Neural progenitor cell (in vitro differentiated cells): ENCODE measurements at regions not wholly inside any gene's neighbourhood (a gene's known extent, or its start where the extent isn't known, plus 50 kb on each side); places are given as distances from the start of the nearest gene placed in this dataset.

Source experiments
- DNase-seq: peaks from one replicate; pipeline ENCODE4 v3.0.0-alpha.2; 2016; ENCODE audit warnings: low spot score
- H2AFZ ChIP-seq: fragments of 200-600 bp; sonication (generic); replicated peaks from 2 replicates; pipeline ENCODE4 v1.6.1; 2016; ENCODE audit warnings: antibody characterized with exemption
- H3F3A ChIP-seq: fragments of 200-600 bp; sonication (generic); 2 replicates; pipeline ENCODE4 v1.6.1; 2016; ENCODE audit warnings: antibody characterized with exemption, low read depth
- H3K27ac ChIP-seq: fragments of 200-600 bp; sonication (generic); 2 replicates; pipeline ENCODE4 v1.5.1; 2016; ENCODE audit warnings: mild to moderate bottlenecking
- H3K27me3 ChIP-seq: fragments of 200-600 bp; sonication (generic); 2 replicates; pipeline ENCODE4 v1.6.1; 2016; ENCODE audit warnings: mild to moderate bottlenecking, moderate library complexity
- H3K36me3 ChIP-seq: fragments of 200-600 bp; sonication (generic); 2 replicates; pipeline ENCODE4 v1.5.1; 2016
- H3K4me1 ChIP-seq: fragments of 200-600 bp; sonication (generic); 2 replicates; pipeline ENCODE4 v1.6.1; 2016; ENCODE audit warnings: mixed run types
- H3K4me2 ChIP-seq: fragments of 200-600 bp; sonication (generic); 2 replicates; pipeline ENCODE4 v1.6.1; 2016
- H3K4me3 ChIP-seq: fragments of 200-600 bp; sonication (generic); 2 replicates; pipeline ENCODE4 v1.5.1; 2016
- H3K79me2 ChIP-seq: fragments of 200-600 bp; sonication (generic); 2 replicates; pipeline ENCODE4 v1.6.1; 2016; ENCODE audit warnings: low read depth
- H3K9ac ChIP-seq: fragments of 200-600 bp; sonication (generic); 2 replicates; pipeline ENCODE4 v1.6.1; 2016
- H3K9me3 ChIP-seq: fragments of 200-600 bp; sonication (generic); 2 replicates; pipeline ENCODE4 v1.5.1; 2016; ENCODE audit warnings: low read depth
- H4K20me1 ChIP-seq: fragments of 200-600 bp; sonication (generic); 2 replicates; pipeline ENCODE4 v1.6.1; 2016; ENCODE audit warnings: low read depth
- H3K27ac Mint-ChIP-seq: 3 replicates; pipeline ENCODE4 v1.8.0; 2021; ENCODE audit warnings: mixed read lengths
- H3K27me3 Mint-ChIP-seq: 2 replicates; pipeline ENCODE4 v1.8.0; 2022; ENCODE audit warnings: low read depth, mild to moderate bottlenecking, inconsistent platforms, moderate library complexity, mixed read lengths; ENCODE audit not compliant: insufficient read depth
- H3K36me3 Mint-ChIP-seq: 3 replicates; pipeline ENCODE4 v1.8.0; 2021; ENCODE audit warnings: mixed read lengths
- H3K4me1 Mint-ChIP-seq: 3 replicates; pipeline ENCODE4 v1.8.0; 2021; ENCODE audit warnings: mixed read lengths
- H3K4me3 Mint-ChIP-seq: 3 replicates; pipeline ENCODE4 v1.8.0; 2021; ENCODE audit warnings: mild to moderate bottlenecking, moderate library complexity, mixed read lengths
- H3K9me3 Mint-ChIP-seq: 3 replicates; pipeline ENCODE4 v1.8.0; 2020; ENCODE audit warnings: mixed read lengths
- CTCF ChIP-seq: fragments of 200-600 bp; sonication (generic); IDR thresholded peaks from 2 replicates; pipeline ENCODE4 v1.5.1; 2017; ENCODE audit warnings: antibody characterized with exemption, mild to moderate bottlenecking
- EZH2 ChIP-seq: fragments of 200-600 bp; sonication (generic); IDR thresholded peaks from 2 replicates; pipeline ENCODE4 v1.6.1; 2017; ENCODE audit warnings: antibody characterized with exemption, mild to moderate bottlenecking, moderate library complexity
- EZH2phosphoT487 ChIP-seq: fragments of 200-600 bp; sonication (generic); IDR thresholded peaks from 2 replicates; pipeline ENCODE4 v1.6.1; 2017; ENCODE audit warnings: antibody characterized with exemption

GRCh38 chr3:34858067-34858660, 781.2 kb upstream of the ARPP21 start:
- no peaks in the 10 kb centered on the region for H3K79me2 ChIP-seq
- H3K4me1 ChIP-seq: no peaks in the 10 kb centered on the region
- no peaks in the 10 kb centered on the region for H3K27me3 ChIP-seq
- TF ChIP-seq EZH2 (no peak), EZH2phosphoT487 (no peak), CTCF (no peak)
- H3K36me3 ChIP-seq: no peaks in the 10 kb centered on the region
- H3F3A ChIP-seq: no peaks in the 10 kb centered on the region
- H3K4me3 ChIP-seq: no peak overlapping the region
- Mint-ChIP-seq H3K27ac (no peak overlapping the region), H3K36me3 (no peaks in the 10 kb centered on the region), H3K4me1 (peaks cover 30% of the 10 kb centered on the region), H3K27me3 (peaks cover 3% of the 10 kb centered on the region), H3K9me3 (no peaks in the 10 kb centered on the region), H3K4me3 (no peak overlapping the region)
- no peak for DNase-seq
- no peaks in the 10 kb centered on the region for H3K9me3 ChIP-seq
- no peak overlapping the region for H3K4me2 ChIP-seq
- no peaks in the 10 kb centered on the region for H4K20me1 ChIP-seq
- no peak overlapping the region for H3K27ac ChIP-seq
- no peak overlapping the region for H2AFZ ChIP-seq
- no peak overlapping the region for H3K9ac ChIP-seq

GRCh38 chr3:34859746-34860145, 779.6 kb upstream of the ARPP21 start:
- H3K27me3 ChIP-seq: no peaks in the 10 kb centered on the region
- H4K20me1 ChIP-seq: no peaks in the 10 kb centered on the region
- no peak overlapping the region for H3K4me2 ChIP-seq
- no peak overlapping the region for H2AFZ ChIP-seq
- no peaks in the 10 kb centered on the region for H3K79me2 ChIP-seq
- Mint-ChIP-seq H3K27me3 (no peaks in the 10 kb centered on the region), H3K9me3 (no peaks in the 10 kb centered on the region), H3K4me1 (peaks cover 26% of the 10 kb centered on the region), H3K36me3 (no peaks in the 10 kb centered on the region), H3K27ac (no peak overlapping the region), H3K4me3 (no peak overlapping the region)
- no peaks in the 10 kb centered on the region for H3K36me3 ChIP-seq
- no peak for DNase-seq
- TF ChIP-seq EZH2 (no peak), EZH2phosphoT487 (no peak), CTCF (no peak)
- H3K9me3 ChIP-seq: no peaks in the 10 kb centered on the region
- H3K27ac ChIP-seq: no peak overlapping the region
- no peak overlapping the region for H3K9ac ChIP-seq
- H3K4me3 ChIP-seq: no peak overlapping the region
- no peaks in the 10 kb centered on the region for H3F3A ChIP-seq
- peaks cover under 1% of the 10 kb centered on the region for H3K4me1 ChIP-seq

DNA sequence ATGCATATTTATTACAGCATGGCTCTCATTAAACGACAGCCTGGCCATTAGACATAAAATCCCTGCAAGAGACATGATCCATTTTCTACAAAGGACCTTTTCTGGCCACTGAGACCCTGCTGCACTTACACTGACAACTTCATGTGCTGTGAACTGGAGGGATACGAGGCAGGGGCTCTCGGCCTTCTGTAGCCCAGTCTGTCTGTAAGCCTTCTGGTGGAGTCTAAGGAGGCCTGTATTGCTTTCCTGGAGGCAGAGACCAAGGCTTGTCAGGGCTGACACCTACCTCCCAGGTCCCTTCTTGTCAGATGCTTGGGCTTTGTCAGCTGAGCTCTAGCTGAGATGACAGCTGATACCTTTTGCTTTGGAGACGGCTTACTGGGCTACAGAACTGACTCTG, 776.9 kb upstream of the ARPP21 start:
- Histone ChIP-seq H2AFZ (peak overlapping the region; percentile 9), H3K27ac (no peak overlapping the region), H3K4me2 (no peak overlapping the region), H3K9ac (no peak overlapping the region), H3K9me3 (no peaks in the 10 kb centered on the region), H3F3A (no peaks in the 10 kb centered on the region), H4K20me1 (no peaks in the 10 kb centered on the region), H3K27me3 (no peaks in the 10 kb centered on the region), H3K79me2 (no peaks in the 10 kb centered on the region), H3K4me3 (no peak overlapping the region), H3K36me3 (no peaks in the 10 kb centered on the region), H3K4me1 (peaks cover 11% of the 10 kb centered on the region)
- Mint-ChIP-seq H3K27ac (no peak overlapping the region), H3K4me1 (peaks cover 12% of the 10 kb centered on the region), H3K4me3 (no peak overlapping the region), H3K36me3 (peaks cover 3% of the 10 kb centered on the region), H3K27me3 (no peaks in the 10 kb centered on the region), H3K9me3 (peaks cover 3% of the 10 kb centered on the region)
- no peak for DNase-seq
- no peak for TF ChIP-seq EZH2phosphoT487
- TF ChIP-seq EZH2: no peak
- TF ChIP-seq CTCF: no peak
